ENCODE measurements at regions not wholly inside any gene's neighbourhood (a gene's known extent, or its start where the extent isn't known, plus 50 kb on each side); places are given as distances from the start of the nearest gene placed in this dataset.
A peak's percentile ranks its signal among the peaks of the same experiment; 100 is the strongest.

DNA sequence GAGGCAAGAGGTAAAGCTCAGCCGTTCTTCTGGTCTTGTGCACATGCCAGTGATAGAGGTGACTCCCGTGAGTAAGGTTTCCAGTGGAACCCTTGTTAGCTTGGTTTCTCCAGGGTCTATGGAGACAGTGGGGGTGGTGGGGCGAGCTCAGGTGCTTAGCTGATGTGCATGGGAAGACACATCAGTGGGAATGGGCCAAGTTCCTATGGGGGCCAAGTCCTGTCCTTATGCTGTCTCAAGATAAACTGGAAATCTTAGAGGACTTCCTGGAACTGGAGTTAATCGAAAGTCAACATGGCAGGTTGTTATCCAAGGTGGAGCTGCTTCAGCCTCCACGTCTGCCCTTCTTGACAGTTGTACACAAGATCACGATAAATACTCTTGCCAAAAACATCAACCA, 130.1 kb upstream of the TMEM18 start:
- DNase-seq (no peak), ATAC-seq (ENCODE audit: poor library complexity) (no peak)
- intact Hi-C loops (cut with DNase I) = no loop called here

DNA sequence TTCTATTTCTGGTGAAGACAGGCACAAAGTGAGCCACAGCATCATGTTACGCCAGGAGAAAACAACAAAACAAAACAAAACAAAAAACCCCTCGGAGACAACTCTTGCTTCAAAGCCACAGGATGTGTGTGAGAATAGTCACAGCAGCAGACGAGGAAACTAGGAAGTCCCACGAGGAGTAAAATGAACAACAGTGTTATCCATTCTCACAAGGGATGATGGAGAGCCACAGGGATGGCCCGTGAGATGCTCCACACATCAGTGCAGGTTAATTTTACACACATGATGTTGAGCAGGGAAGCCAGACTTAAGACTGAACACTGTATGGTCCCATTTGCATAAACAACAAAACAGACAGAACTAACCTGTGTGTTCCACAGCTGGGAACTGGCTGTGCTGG, 128.5 kb upstream of the TMEM18 start:
- intact Hi-C loops (cut with DNase I) = no loop called here
- DNase-seq = no peak
- ATAC-seq (ENCODE audit: poor library complexity) = no peak

DNA sequence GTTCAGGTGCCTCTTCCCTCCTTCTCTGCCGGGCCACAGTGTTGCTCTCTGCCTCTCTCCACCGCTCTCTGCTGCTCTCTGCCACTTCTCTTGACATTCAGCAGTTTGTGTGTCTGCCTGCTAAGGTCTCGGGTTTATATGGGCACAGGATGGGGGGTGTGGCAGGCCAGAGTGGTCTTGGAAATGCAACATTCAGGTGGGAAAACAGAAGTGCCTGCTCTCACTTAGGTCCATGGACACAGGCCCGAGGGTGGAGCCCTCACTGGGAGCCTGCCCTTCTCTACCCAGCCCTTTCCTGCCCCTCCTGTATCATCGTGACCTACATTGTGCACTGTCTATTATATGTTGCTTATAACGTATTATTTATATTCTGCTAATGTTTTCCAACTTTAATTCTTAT, 120.8 kb upstream of the TMEM18 start:
- ATAC-seq (ENCODE audit: poor library complexity) = no peak
- intact Hi-C loops (cut with DNase I) = no loop called here
- no peak for DNase-seq

DNA sequence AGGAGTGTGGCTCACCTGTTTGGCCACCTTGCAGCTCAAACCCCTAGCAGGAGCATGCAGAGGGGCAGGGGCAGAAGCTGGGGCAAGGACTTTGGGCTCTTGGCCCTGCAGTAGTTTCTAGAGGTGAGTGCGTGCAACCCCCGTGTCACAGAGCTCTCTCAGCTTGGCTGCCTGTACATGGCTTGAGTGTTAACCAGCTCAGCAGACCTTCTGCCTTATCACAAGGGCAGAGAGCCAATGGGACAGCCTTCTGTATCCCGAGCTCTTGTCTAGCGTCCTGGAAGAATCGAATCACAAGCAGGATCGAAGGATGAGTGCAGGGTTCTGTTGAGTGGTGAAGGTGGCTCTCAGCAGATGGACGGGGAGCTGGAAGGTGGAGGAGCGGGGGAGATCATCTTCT, 120.3 kb upstream of the TMEM18 start:
- DNase-seq (no peak), ATAC-seq (ENCODE audit: poor library complexity) (peak; percentile 57)
- intact Hi-C loops (cut with DNase I) = no loop called here

DNA sequence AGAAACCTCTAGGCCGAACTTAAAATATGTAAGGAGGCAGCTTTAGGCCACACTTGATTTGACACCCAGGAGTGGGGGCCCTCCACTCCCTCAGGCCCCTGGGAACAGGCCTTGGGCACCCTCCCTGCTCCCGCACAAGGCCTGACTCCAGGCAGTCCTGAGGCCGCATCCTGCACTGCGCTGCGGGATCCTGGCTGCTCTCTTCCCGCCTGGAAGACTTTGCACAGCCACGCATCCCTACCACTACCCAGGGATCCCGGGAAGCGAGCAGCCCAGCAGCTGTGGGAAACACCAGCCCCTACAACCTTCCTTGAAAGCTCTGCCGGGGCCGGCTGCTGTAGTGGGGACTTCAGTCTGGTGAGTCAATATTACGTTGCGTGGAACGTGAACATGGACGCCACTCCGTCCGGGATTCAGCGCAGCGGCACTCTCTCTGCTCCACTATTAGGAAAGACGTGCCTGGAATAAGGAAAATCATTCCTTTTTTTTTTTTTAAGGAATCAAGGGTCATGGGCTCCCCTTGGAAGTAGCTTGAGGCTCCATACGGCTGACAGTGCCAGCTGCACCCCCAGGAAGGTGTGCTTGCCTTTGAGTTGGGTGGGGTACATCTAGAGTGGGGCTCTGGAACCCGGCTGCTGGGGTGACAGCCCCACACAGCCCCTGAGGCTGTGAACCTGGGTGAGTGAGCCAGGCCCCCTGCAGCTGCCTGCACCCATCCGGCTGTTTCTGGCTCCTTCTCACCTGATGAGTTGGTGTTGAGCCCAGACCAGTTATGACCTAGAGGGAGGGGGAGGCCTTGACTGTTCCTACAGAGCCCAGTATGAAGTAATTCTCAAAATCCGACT, 119.2 kb upstream of the TMEM18 start:
- intact Hi-C loops (cut with DNase I) = no loop called here
- no peak for ATAC-seq (ENCODE audit: poor library complexity)
- DNase-seq = no peak

DNA sequence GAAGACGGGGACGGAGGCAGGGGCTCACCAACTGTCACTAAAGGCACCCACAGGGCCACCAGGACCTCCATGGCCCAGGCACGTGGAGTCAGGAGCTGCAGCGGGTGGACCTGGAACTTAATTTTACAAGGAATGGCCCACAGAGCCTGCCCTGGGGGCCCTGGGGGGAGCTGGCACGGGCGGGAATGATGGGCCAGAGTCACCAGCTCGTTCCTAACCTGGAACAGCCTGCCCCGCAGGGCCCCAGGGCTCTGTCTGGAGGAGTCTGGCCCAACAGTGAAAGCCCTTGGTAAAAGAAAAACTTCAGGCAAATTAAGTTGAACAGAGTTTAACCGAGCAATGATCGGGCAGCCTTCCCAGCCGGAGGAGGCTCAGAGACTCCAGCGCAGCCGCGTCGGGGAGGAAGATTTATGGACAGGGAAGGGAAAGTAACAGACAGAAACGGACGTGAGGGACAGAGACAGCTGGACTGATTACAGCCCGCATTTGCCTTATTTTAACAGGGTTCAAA, 118.4 kb upstream of the TMEM18 start:
- intact Hi-C loops (cut with DNase I) = no loop called here
- ATAC-seq (ENCODE audit: poor library complexity) = peak; percentile 22
- DNase-seq = no peak

DNA sequence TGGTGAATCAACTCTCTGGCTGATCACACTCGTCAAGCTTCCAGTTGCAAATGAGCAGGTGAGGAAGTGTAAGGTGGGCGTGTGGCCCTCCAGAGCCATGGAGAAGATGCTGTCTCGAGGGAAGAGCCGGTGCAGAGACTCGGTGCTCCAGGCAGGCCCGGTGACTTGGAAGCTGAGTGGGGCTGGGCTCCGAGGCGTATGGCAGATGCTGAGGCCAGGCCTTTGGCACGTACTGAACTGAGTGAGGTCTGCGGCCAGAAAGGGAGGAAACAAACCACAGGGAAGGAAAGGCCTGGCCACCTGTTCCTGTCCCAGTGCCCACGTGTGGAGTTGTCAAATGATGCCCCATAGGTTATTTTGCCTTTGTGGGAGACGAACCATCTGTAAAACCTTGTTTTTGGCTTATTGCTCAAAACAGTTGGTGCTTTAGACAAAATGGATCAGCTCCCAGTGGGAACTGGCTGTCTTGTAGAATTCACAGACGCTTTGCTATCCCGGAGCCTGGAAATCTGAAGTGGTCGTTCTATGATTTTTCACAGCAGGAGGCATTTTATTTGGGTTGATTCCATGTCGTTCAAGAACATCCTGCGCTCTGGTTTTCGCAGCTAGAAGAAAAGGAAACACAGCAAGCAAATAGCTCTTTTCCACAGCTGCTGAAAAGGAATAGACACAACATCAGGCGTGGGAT, 117.5 kb upstream of the TMEM18 start:
- DNase-seq = no peak
- ATAC-seq (ENCODE audit: poor library complexity) = no peak
- intact Hi-C loops (cut with DNase I) = no loop called here

DNA sequence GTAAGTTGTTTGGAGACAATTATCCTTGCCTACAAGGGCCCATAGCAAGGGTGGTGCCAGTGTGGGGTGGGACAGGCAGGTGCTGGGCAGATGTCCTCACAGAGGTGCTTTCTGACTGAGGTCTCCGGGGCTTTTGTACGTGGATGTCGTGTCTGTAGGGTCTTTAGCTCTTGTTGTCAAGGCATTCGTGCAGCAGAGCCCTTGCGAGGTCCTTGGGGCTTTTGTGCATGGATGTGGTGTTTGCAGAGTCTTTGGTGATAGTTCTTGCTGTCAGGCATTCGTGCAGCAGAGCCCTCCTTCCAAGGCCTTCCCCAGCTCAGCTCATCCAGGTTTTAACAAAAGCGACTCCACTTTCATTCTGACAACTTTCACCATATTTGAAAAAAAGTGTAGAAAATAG, 116.0 kb upstream of the TMEM18 start:
- ATAC-seq (ENCODE audit: poor library complexity) = no peak
- intact Hi-C loops (cut with DNase I) = no loop called here
- DNase-seq = no peak

DNA sequence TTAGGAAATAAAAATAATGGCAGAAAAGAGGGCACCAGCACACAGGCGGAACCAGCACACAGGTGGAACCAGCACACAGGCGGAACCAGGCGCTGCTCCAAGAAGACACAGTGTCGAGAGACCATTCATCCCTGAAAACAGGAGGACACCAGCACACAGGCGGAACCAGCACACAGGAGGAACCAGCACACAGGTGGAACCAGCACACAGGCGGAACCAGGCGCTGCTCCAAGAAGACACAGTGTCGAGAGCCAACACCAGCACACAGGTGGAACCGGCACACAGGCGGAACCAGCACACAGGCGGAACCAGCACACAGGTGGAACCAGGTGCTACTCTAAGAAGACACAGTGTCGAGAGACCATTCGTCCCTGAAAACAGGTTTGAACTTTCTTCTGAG, 115.5 kb upstream of the TMEM18 start:
- intact Hi-C loops (cut with DNase I) = no loop called here
- DNase-seq (no peak), ATAC-seq (ENCODE audit: poor library complexity) (no peak)

DNA sequence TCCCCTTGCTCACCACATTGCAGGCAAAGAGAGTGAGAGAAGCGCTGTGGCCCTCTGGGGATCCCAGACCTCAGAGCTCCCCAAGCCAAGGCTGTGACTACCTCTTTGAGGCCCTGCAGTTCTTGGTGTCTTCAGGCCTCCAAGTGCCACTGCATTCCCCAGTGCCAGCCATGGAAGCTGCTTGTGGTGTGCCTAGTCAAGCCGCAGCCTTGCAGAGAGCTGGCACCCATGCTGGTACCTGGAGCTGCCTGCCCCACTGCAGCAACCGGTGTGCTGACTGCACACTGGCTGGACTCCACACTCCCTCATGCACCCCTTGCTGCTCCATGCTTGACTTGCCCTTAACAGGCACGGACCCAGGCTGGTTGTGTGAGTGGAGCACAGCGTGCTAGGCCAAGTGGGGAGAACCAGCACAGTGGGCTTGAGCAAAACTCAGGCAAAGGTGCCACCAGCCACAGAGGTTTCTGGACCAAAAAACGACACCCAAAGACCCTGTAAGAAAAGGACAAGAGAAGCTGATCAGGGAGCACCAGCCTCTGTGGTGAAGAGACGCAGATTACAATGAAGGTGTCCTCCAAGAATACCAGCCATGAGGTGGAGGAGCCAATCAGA, 113.5 kb upstream of the TMEM18 start:
- DNase-seq = no peak
- intact Hi-C loops (cut with DNase I) = no loop called here
- ATAC-seq (ENCODE audit: poor library complexity) = no peak

DNA sequence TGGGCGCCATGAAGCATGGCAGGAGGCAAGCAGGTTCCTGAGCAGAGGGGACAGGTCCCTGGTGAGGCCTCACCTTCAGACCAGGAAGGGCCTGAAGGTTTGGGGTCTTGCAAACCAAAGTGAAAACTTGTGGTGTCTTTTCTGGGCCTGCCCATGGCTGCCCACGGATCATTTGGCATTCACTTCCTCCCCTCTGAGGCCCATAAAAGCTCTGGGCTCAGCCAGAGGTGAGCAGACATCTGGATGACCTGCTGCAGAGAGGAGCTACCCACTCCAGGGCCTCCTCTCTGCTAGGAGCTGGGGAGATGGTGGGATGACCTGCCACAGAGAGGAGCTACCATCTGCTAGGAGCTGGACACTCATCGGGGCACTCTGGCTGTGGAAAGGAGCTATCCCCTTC, 112.9 kb upstream of the TMEM18 start:
- ATAC-seq (ENCODE audit: poor library complexity) (no peak), DNase-seq (no peak)
- intact Hi-C loops (cut with DNase I) = no loop called here

DNA sequence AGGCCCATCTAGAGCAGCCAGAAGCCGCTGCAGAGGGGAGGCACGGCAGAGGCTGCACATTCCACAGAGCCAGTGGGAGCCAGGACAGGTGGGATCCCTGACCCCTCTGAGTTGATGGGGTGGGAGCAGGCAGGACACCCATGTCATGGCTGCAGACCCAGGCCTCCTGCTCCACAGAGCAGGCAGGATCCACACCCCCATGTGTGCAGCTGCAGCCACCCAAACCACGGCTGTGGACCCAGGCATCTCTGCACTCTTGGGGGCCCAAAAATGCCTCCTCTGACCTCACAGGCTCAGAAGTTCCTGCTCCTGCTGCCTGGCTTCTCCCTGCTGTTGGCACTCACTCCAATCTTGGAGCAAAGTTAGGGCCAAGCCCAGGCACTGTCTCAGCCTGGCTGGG, 112.3 kb upstream of the TMEM18 start:
- intact Hi-C loops (cut with DNase I) = no loop called here
- DNase-seq (no peak), ATAC-seq (ENCODE audit: poor library complexity) (no peak)

DNA sequence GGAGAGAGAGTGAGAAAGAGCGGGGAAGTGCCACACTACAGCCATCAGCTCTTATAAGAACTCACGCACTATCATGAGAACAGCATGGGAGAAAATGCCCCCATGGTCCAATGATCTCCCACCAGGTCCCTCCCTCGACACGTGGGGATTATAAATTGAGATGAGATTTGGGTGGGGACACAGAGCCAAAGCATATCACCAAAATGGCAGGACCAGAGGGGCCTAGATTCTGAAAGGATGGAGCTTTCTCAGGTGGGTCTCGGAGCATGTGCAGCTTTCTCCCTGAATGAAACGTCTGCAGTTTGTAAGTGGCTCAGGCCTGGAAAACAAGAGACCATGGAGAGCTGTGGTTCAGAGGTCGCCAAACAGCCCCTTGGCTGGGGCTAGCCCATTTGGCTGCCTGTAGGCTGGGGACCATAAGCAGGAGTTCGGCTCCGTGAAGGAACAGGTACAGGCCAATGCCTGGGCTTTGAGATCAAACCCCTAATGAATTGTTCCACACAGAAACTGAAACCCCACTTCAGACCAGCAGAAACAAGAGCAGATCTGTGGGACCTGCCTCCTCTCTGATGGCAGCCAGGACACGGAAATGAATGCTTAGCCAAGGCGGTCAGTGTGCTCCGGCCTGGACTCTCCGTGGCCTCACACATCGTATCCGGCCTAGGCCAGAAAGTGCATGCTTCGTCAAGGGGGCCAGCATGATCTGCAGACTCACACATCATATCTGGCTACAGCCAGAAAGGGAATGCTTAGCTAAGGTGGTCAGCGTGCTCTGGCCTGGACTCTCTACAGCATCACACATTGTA, 111.2 kb upstream of the TMEM18 start:
- intact Hi-C loops (cut with DNase I) = no loop called here
- DNase-seq (no peak), ATAC-seq (ENCODE audit: poor library complexity) (no peak)

DNA sequence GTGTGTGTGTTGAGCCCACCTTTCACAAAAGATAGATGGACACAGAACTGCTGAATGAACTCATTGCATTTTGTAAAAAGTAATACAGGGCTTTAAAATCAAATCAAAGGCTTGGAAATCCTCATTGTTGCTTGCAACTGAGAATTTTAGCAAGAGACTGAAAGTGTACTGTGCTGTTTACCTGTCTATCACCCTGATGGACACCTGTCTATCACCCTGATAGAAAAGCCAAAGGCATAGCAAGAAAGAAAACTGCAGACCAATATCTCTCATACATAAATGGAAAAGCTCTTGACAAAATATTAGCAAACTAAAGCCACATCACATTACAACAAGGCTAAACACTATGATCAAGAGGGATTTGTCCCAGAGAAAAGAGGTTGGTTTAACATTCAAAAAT, 107.5 kb upstream of the TMEM18 start:
- no peak for DNase-seq
- intact Hi-C loops (cut with DNase I) = no loop called here
- no peak for ATAC-seq (ENCODE audit: poor library complexity)

DNA sequence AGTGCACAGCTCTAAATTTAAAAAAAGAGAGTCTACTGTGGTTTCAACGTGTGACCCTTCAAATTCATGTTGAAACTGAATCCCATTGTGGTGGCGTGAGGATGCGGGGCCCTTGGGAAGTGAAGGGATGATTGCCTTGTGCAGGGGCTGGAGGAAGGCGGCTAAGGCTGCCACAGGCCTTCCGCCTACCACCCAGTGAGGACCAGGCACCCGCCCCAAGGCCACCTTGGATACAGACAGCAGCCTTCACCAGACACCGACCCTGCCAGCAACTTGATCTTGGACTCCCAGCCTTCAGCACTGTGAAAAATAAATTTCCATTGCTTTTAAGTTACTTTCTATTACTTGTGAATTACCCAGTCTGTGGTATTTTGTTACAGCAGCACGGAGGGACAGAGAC, 103.4 kb upstream of the TMEM18 start:
- ATAC-seq (ENCODE audit: poor library complexity) = no peak
- no peak for DNase-seq
- intact Hi-C loops (cut with DNase I) = no loop called here

DNA sequence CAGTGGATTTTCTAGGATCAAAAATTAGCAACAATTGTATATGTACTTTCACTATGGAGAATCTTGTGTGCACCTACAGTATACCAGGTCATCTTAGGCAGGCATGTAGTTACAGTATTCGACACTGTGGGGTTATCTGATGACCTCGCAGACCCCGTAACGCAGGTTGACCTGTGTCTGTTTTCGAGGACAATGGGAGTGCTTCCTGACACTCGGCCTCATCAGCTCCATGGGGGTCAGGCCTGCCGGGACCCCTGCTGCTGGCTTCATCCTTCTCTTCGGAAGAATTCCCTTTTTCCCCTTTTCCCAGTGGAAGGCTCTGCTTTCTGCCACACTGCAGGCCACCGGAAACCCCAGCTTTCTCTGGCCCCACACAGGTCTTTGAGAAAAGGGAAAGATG, 102.8 kb upstream of the TMEM18 start:
- ATAC-seq (ENCODE audit: poor library complexity) = no peak

DNA sequence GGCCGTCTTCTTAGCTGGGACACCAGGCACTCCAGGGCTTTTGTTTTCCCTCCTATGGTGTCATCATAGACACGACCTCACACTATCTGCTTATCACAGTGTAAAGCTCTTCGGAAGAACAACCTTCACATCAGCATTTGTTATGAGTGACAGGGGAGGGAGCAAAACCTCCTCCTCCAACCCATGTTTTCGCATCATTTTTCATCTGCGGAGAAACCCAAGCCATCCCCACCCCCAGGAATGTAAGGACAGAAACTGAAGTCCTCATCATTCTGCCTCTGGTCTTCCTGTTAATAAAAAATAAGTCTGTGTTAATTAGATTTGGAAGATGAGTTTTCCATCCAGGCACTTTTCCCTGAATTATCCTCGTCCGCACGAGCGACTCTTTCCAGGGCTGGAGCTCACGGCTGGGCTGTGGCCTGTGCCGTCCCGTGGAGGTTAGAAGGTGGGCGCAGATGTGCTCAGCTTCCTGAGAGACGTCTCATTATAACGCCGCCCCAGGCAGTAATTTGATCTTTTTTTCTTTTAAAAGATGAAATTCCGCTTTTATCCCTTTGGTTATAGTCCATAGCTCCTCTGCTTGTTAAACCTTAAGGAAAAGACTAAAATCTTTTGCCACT, 101.6 kb upstream of the TMEM18 start:
- ATAC-seq (ENCODE audit: poor library complexity) = no peak
- intact Hi-C loops (cut with DNase I) = no loop called here
- no peak for DNase-seq

More for the DNA sequence above, 102.8 kb upstream of the TMEM18 start:
- no peak for DNase-seq
- intact Hi-C loops (cut with DNase I) = no loop called here

DNA sequence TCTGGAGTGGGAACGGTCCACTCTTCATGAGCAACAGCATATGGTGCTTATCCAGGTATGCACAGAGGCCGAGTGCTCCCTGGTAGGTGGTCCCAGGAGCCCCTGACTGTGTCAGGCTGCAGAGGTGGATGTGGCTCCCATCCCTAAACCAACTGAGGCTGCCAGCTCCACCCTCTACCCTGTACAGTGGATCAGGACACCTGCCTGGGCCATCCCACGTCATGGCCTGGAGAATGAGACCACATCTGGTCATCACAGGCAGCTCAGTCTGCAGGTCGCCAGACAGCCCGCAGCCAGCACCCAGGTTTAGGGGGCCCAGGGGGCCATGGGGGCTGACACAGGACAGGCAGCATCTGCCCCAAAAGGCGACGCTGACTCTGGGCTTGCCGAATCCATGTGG, 100.3 kb upstream of the TMEM18 start:
- intact Hi-C loops (cut with DNase I) = no loop called here
- no peak for DNase-seq
- no peak for ATAC-seq (ENCODE audit: poor library complexity)

DNA sequence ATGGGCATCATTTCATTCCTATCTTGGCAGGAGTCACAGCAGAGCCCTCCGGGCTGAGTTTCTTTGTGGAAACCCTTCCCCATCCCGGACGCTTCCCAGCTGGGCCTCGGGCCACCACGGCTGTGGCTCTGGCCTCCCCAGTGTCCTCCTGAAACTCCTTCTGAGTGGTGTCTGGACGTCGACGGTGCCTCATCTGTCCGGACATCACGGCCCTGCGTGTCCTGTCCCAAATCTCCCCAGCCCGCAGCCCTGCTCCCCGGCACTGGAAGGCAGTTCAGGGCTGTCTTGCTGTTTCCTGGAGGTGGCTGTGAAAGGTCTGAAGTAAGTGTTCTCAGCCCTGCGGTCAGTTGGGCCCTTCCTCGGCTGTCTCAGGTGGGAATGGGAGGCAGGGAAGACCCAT, 99.8 kb upstream of the TMEM18 start:
- ATAC-seq (ENCODE audit: poor library complexity) (no peak), DNase-seq (no peak)
- intact Hi-C loops (cut with DNase I) = no loop called here
